Fibroblast of skin of scalp (primary cell): ENCODE measurements at regions not wholly inside any gene's neighbourhood (a gene's known extent, or its start where the extent isn't known, plus 50 kb on each side); places are given as distances from the start of the nearest gene placed in this dataset.

Experiments used
- DNase-seq: peaks from one replicate; pipeline ENCODE4 v3.0.0-alpha.2; 2013

- no peak for DNase-seq
These were observed 156.5 kb upstream of the FOXA2 start for GRCh38 chr20:22740829-22741228.

GRCh38 chr20:22744341-22745193 is 160.2 kb upstream of the FOXA2 start:
- no peak for DNase-seq

- no peak for DNase-seq
These were observed 160.8 kb upstream of the FOXA2 start for GRCh38 chr20:22745194-22745500.

GRCh38 chr20:22746957-22747356 is 162.6 kb upstream of the FOXA2 start:
- no peak for DNase-seq

- no peak for DNase-seq
These were observed 168.0 kb upstream of the FOXA2 start for GRCh38 chr20:22752324-22752723.

- DNase-seq: peak; percentile 79
These were observed 173.2 kb upstream of the FOXA2 start for GRCh38 chr20:22757424-22758183.

- no peak for DNase-seq
These were observed 174.4 kb upstream of the FOXA2 start for GRCh38 chr20:22758815-22759214.

GRCh38 chr20:22762576-22763256 is 178.3 kb upstream of the FOXA2 start:
- no peak for DNase-seq

GRCh38 chr20:22763257-22763906 is 179.0 kb upstream of the FOXA2 start:
- DNase-seq: peak; percentile 83

GRCh38 chr20:22768266-22769178 is 184.2 kb upstream of the FOXA2 start:
- DNase-seq: peak; percentile 49

- DNase-seq: no peak
These were observed 185.9 kb upstream of the FOXA2 start for GRCh38 chr20:22770241-22770800.

GRCh38 chr20:22771706-22772105 is 187.3 kb upstream of the FOXA2 start:
- no peak for DNase-seq

- no peak for DNase-seq
These were observed 189.0 kb upstream of the FOXA2 start for GRCh38 chr20:22773344-22773743.

- no peak for DNase-seq
These were observed 190.9 kb upstream of the FOXA2 start for GRCh38 chr20:22775256-22775655.

- no peak for DNase-seq
These were observed 191.3 kb upstream of the FOXA2 start for GRCh38 chr20:22775671-22776139.

- no peak for DNase-seq
These were observed 192.0 kb upstream of the FOXA2 start for GRCh38 chr20:22776369-22776768.

GRCh38 chr20:22779878-22780277 is 195.5 kb upstream of the FOXA2 start:
- no peak for DNase-seq

GRCh38 chr20:22781869-22782268 is 197.5 kb upstream of the FOXA2 start:
- DNase-seq: no peak

- DNase-seq: no peak
These were observed 205.3 kb upstream of the FOXA2 start for GRCh38 chr20:22789676-22790075.

GRCh38 chr20:22791396-22791795 is 207.0 kb upstream of the FOXA2 start:
- no peak for DNase-seq

- peak; percentile 30 for DNase-seq
These were observed 207.6 kb upstream of the FOXA2 start for GRCh38 chr20:22791877-22792525.
